GM21717 (cell line): ENCODE measurements at regions not wholly inside any gene's neighbourhood (a gene's known extent, or its start where the extent isn't known, plus 50 kb on each side); places are given as distances from the start of the nearest gene placed in this dataset.

Experiments
- ATAC-seq: cut with Tn5 transposase; IDR thresholded peaks from one replicate; pipeline ENCODE4 v1.9.1; 2021; ENCODE audit warnings: mild to moderate bottlenecking, moderate library complexity; ENCODE audit not compliant: unreplicated experiment

GRCh38 chr13:102993348-102993747 lies 72.9 kb downstream of the SLC10A2 start:
- no peak for ATAC-seq

DNA sequence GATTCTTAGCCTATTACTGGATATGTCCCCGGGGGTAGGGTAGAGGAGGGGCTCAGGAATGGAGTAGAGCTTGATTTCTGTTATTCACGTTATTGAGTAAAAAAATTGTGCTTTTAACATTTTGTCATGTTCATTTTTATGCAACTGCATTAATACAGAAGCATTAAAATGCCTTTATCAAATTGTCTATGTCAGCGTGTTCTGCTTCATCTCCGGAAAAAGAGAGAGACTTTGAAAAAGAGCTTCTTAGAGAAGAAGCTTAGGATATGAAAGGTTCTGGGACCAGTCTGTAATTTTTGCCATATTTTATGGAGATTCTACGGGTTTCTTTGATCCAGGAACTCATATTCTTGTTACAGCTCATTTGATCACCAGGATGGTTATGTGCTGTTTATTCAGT lies 82.0 kb downstream of the SLC10A2 start:
- no peak for ATAC-seq

DNA sequence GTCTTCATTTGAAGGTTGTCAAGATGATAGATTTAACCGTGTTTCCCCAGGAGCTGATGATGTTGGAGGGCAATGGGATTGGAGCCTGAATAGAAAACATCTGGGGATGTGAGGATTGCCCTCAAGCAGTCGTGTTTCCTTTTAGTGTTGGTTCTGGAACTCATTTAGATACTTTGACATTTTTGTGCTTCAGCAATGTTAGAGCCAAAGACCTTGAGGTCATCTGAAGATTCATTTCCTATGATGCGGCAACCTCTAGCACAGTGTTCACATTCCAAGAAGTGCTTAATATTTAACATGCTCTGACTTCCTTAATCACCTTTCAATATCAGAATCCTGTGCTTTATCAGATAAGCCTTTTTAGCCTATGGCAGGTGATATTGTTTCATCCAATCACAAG lies 82.7 kb downstream of the SLC10A2 start:
- ATAC-seq: no peak

DNA sequence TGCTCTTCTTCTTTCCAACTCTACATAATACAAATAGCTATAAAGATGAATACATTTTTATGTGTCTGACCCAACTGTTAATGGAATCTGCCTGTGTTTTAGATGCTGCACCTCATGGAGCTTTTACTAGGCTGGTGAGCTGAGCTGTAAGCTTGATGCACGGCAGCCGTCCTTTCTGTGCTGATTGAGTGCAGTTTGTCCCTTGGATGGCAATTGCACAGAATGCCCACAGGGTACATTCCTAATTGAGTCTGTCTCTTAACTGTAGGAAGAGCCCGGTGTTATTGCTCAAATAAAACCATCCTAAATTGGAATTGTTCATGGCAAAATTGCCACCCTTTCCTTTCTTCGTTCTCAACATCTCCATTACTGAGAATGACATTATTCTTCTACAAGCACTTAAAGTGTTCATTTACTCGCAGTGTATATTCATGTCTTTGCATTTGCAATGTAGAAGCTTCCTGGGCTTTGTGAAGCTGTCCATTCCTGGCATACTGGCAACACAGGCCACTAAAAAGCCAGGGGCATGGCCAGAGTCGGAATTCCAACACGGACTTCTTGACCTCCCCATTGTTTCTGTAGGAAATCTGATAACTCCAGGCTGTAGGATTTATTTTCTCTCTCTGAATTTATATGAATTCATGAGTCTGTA lies 85.8 kb downstream of the SLC10A2 start:
- ATAC-seq: no peak

GRCh38 chr13:102978168-102978567 lies 88.0 kb downstream of the SLC10A2 start:
- ATAC-seq: no peak

DNA sequence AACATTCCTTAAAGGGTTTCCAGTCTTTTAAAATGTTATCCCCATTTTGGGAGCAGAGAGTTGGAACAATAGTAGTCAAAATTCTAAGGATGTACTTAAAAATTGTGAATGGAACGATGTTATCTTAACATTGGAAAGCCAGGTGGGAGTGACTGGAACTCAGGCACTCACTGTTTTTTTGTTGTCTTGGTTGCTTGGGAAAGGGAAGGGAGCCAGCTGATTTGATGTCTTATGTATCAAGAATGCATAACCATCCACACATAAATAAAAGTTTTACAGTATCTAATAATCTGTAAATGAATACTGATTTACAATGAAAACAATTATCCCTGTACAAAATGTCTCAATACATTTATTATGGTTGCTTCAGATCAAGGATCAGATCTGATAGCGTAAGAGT lies 88.7 kb downstream of the SLC10A2 start:
- ATAC-seq: no peak

- no peak for ATAC-seq
Observed at GRCh38 chr13:102974317-102975087, 91.7 kb downstream of the SLC10A2 start.

- ATAC-seq: no peak
Observed at GRCh38 chr13:102972191-102972590, 94.0 kb downstream of the SLC10A2 start.

DNA sequence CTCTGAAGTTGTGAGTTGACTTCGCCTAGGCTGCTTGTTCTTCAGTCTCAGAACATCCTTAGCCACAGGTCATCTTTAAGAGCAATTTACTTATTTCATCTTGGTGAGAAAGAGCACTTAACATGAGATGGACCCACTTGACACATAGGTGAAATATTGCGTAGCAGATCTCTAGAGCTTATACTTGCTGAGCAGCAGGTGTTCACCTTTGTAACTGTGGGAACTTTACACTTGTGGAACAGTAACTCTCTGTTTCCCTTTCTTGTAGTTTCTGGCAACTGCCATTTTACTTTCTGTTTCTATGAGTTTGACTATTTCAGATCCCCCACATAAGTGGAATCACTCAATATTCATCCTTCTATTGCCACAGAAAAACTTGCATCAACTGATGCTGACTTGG lies 95.7 kb downstream of the SLC10A2 start:
- peak; percentile 98 for ATAC-seq

- no peak for ATAC-seq
Observed at GRCh38 chr13:102968572-102969228, 97.5 kb downstream of the SLC10A2 start.

DNA sequence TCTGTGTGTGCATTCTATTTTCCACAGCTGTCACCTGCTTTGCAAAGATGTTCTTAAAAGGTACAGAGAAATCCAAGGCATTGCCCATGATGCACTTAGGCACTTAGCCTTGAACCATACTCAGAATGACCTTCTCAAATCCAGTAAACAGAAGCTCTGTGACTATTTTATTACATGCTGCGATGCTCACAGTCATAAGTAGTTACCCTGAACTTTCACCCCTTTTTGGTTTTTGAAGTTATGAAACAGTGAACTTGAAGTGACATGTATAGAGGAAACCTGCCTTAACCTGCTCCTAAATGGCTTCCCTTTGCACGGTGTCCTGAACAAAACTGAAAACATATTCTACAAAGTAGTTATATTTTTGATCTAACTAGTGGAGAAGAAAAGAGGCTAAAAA lies 100.4 kb downstream of the SLC10A2 start:
- no peak for ATAC-seq

GRCh38 chr13:102962430-102962829 lies 103.8 kb downstream of the SLC10A2 start:
- no peak for ATAC-seq

DNA sequence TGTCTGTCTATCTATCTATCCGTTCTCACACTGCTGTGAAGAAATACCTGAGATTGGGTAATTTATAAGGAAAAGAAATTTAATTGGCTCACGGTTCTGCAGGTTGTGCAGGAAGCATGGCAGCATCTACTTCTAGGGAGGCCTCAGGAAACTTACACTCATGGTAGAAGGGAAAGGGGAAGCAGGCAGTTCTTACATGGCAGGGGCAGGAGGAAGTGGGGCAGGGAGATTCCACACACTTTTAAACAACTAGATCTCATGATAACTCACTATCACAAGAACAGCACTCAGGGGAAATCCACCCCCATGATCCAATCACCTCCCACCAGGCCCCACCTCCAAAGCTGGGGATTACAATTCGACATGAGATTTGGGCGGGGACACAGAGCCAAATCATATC lies 105.3 kb downstream of the SLC10A2 start:
- ATAC-seq: no peak

DNA sequence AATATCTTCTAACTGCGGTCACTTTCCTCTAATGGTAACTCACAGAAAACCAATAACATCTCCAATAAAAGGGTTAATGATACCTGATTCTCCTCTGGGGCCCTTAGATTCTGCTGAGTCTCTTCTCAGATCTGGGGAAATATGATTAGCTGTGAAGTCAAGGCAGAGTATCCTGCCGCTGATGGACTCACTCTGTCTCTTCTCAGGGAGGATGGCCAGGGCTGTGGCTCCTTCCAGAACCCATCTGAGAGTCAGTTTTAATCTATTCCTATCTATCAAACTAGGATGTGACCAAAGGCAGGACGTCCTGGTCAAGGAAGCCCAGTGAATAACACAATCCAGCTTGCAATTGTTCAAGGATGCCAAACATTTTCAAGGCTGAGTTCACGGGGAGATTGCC lies 109.8 kb downstream of the SLC10A2 start:
- ATAC-seq: no peak

GRCh38 chr13:102954350-102954749 lies 108.5 kb downstream of the ERCC5 start:
- no peak for ATAC-seq

GRCh38 chr13:102951808-102952207 lies 106.0 kb downstream of the ERCC5 start:
- ATAC-seq: no peak

DNA sequence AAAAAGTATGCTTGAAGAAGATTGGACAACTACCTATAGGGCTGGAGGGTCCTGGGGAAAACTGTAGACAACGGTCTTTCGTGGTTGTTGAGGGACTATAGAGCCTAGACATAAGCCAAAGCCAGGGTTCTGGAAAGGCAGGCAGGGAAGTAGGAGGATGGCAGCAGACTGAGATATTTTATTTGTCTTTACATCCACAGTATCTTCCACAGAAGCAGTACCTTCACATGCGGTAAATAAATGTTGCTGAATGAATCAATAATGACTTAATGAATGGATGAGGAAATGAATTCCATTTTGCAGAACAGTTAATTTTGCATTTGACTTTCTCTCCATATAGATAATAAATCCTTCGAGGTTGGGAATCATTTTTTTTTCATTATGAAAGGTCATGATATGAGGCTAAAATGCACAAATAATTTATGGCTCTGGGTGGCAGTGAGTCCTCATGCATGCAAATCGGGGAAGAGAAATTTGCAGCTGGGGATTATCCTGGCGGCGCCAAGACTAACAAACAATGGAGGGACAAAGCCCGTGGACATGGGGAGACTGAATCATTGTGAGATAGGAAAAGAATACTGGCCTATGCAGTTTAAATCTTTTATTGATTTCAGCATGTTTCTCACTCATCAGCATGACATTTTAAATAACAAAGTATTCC lies 102.0 kb downstream of the ERCC5 start:
- ATAC-seq: no peak

GRCh38 chr13:102945886-102946285 lies 100.1 kb downstream of the ERCC5 start:
- no peak for ATAC-seq

GRCh38 chr13:102945324-102945815 lies 99.5 kb downstream of the ERCC5 start:
- ATAC-seq: no peak

- no peak for ATAC-seq
Observed at GRCh38 chr13:102944821-102945220, 99.0 kb downstream of the ERCC5 start.

DNA sequence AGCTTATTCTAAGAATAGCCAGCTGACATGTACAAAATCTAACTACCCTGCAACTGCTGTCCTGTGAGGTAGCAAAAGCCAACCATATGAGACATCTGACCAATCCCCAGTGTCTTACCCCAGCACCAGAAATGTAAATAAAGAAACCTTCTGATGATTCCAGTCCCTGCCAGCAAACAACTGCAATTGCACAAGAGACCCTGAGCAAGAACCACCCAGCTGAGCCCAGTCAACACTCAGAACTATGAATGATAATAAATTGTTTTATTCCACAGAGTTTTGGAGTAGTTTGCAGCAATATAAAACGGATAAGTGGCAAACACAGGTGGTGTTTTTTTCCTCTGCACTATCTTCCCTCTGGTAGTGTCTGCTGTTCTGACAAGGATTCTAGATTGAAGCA lies 94.9 kb downstream of the ERCC5 start:
- ATAC-seq: no peak
